Fibroblast of villous mesenchyme (primary cell): ENCODE measurements at regions not wholly inside any gene's neighbourhood (a gene's known extent, or its start where the extent isn't known, plus 50 kb on each side); places are given as distances from the start of the nearest gene placed in this dataset.
"Not testable (repeated sequence)": the region's sequence is repeated elsewhere in the genome, so short reads cannot be mapped to it uniquely, and the experiment has no call there.

Experiments
- DNase-seq: peaks from one replicate; pipeline ENCODE4 v3.0.0-alpha.2; 2010; ENCODE audit warnings: low read depth
- H3K4me3 ChIP-seq: 2 replicates; pipeline ENCODE4 v1.5.1; 2011; ENCODE audit warnings: low read depth, mild to moderate bottlenecking, low read length
- CTCF ChIP-seq: IDR thresholded peaks from 2 replicates; pipeline ENCODE4 v1.5.1; 2012; ENCODE audit warnings: low read depth, mild to moderate bottlenecking, low read length; ENCODE audit not compliant: insufficient read depth

GRCh38 chr2:56812432-56812831, 628.6 kb downstream of the CCDC85A start:
- H3K4me3 ChIP-seq = no peak overlapping the region
- no peak for DNase-seq
- TF ChIP-seq CTCF = no peak

DNA sequence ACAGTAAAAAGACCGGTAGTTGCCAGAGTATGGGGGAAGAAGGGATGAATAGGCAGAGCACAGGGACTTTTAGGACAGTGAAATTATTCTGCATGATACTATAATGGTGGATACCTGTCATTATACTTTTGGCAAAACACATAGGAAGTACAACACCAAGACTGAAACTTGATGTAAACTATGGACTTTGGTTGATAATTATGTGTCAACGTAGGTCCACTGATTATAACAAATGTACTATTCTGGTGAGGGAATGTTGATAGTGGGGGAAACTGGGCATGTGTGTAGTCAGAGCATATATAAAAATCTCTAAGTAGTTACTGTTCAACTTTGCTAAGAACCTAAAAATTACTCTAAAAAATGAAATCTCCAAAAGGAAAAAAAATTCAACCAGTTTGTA, 629.7 kb downstream of the CCDC85A start:
- no peak for TF ChIP-seq CTCF
- H3K4me3 ChIP-seq = no peak overlapping the region
- no peak for DNase-seq

DNA sequence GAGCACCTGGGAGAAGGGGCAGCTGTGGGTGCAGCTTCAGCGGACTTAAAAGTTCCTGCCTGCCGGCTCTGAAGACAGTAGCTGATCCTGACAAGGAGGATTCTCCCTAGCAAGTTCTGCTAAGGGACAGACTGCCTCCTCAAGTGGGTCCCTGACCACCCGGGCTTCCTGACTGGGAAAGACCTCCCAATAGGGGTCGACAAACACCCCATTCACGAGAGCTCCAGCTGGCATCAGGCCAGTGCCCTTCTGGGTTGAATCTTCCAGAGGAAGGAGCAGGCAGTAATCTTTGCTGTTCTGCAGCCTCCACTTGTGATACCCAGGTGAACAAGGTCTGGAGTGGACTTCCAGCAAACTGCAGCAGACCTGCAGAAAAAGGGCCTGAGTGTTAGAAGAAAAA, 632.9 kb downstream of the CCDC85A start:
- DNase-seq = no peak
- TF ChIP-seq CTCF = no peak
- no peak overlapping the region for H3K4me3 ChIP-seq

GRCh38 chr2:56831780-56832179, 648.0 kb downstream of the CCDC85A start:
- no peak for DNase-seq
- TF ChIP-seq CTCF = no peak

DNA sequence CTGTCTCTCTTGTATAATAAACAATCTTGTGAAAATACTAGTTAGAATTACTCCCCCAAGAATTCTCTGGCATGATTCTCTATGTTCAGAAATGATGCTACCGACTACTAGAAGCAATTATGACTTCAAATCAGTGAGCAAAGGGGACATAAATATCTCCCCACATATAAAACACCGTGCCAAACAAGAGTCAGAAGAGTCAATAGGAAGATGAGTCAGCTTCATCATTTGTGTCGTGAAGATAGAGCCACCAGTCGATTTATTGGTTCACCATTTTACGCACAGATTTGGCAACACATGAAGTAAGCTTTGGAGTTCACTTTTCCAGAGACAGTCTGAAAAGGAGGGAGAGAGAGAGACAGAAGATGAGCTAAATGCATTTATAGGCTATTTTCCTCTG, 650.9 kb downstream of the CCDC85A start:
- TF ChIP-seq CTCF = no peak
- H3K4me3 ChIP-seq = no peak overlapping the region
- no peak for DNase-seq

More at GRCh38 chr2:56831780-56832179, 648.0 kb downstream of the CCDC85A start:
- H3K4me3 ChIP-seq = no peak overlapping the region

- H3K4me3 ChIP-seq, DNase-seq: not testable (repeated sequence)
These were observed 656.2 kb downstream of the CCDC85A start for GRCh38 chr2:56840009-56840408.

- no peak for TF ChIP-seq CTCF
- DNase-seq = no peak
- H3K4me3 ChIP-seq = no peak overlapping the region
These were observed 677.2 kb downstream of the CCDC85A start for GRCh38 chr2:56860991-56861390.
